GM23338 (cell line): ENCODE measurements at regions not wholly inside any gene's neighbourhood (a gene's known extent, or its start where the extent isn't known, plus 50 kb on each side); places are given as distances from the start of the nearest gene placed in this dataset.

Source experiments
- ATAC-seq: fragments of 200-7000 bp; cut with Tn5 transposase; 3 replicates; pipeline ENCODE4 v1.9.1; 2020
- DNase-seq: peaks from one replicate; pipeline ENCODE4 v3.0.0-alpha.2; 2015; ENCODE audit warnings: low spot score
- H2AFZ ChIP-seq: fragments of 200-600 bp; sonication (generic); 2 replicates; pipeline ENCODE4 v1.8.0; 2016; ENCODE audit warnings: antibody characterized with exemption, mild to moderate bottlenecking, moderate library complexity
- H3F3A ChIP-seq: fragments of 200-600 bp; sonication (generic); replicated peaks from 2 replicates; pipeline ENCODE4 v1.8.0; 2017; ENCODE audit warnings: antibody characterized with exemption, mixed run types, low read depth
- H3K27ac ChIP-seq: fragments of 200-600 bp; sonication (generic); 2 replicates; pipeline ENCODE4 v1.6.1; 2016; ENCODE audit warnings: low read depth
- H3K27me3 ChIP-seq: fragments of 200-600 bp; sonication (generic); 2 replicates; pipeline ENCODE4 v1.8.0; 2016; ENCODE audit warnings: mild to moderate bottlenecking, mixed run types, moderate library complexity; ENCODE audit not compliant: insufficient read depth
- H3K36me3 ChIP-seq: fragments of 200-600 bp; sonication (generic); 2 replicates; pipeline ENCODE4 v1.8.0; 2016; ENCODE audit warnings: mild to moderate bottlenecking; ENCODE audit not compliant: insufficient read depth
- H3K4me1 ChIP-seq: fragments of 200-600 bp; sonication (generic); 2 replicates; pipeline ENCODE4 v1.8.0; 2016; ENCODE audit warnings: mild to moderate bottlenecking, moderate library complexity; ENCODE audit not compliant: insufficient read depth
- H3K4me2 ChIP-seq: fragments of 200-600 bp; sonication (generic); 2 replicates; pipeline ENCODE4 v1.7.1; 2017; ENCODE audit warnings: mixed run types
- H3K4me3 ChIP-seq: fragments of 200-600 bp; sonication (generic); 2 replicates; pipeline ENCODE4 v1.6.1; 2016; ENCODE audit warnings: mixed run types
- H3K79me2 ChIP-seq: fragments of 200-600 bp; sonication (generic); replicated peaks from 2 replicates; pipeline ENCODE4 v1.8.0; 2017; ENCODE audit warnings: mild to moderate bottlenecking; ENCODE audit not compliant: insufficient read depth
- H3K9me2 ChIP-seq: fragments of 200-600 bp; sonication (generic); 2 replicates; pipeline ENCODE4 v1.8.0; 2017; ENCODE audit not compliant: insufficient read depth
- H4K20me1 ChIP-seq: fragments of 200-600 bp; sonication (generic); replicated peaks from 2 replicates; pipeline ENCODE4 v1.8.0; 2017; ENCODE audit warnings: mild to moderate bottlenecking; ENCODE audit not compliant: insufficient read depth
- H3K27ac Mint-ChIP-seq: 2 replicates; pipeline ENCODE4 v1.8.0; 2020; ENCODE audit warnings: inconsistent platforms, mild to moderate bottlenecking, moderate library complexity, mixed read lengths
- H3K27me3 Mint-ChIP-seq: 3 replicates; pipeline ENCODE4 v1.8.0; 2022; ENCODE audit warnings: low read depth, mild to moderate bottlenecking, moderate library complexity, mixed read lengths, inconsistent platforms; ENCODE audit not compliant: insufficient read depth, poor library complexity
- H3K36me3 Mint-ChIP-seq: 3 replicates; pipeline ENCODE4 v1.8.0; 2021; ENCODE audit warnings: low read depth, mild to moderate bottlenecking, inconsistent platforms, moderate library complexity, mixed read lengths
- H3K4me1 Mint-ChIP-seq: 3 replicates; pipeline ENCODE4 v1.8.0; 2020; ENCODE audit warnings: mild to moderate bottlenecking, inconsistent platforms, mixed read lengths
- H3K4me3 Mint-ChIP-seq: 3 replicates; pipeline ENCODE4 v1.8.0; 2021; ENCODE audit warnings: moderate library complexity, mild to moderate bottlenecking, inconsistent platforms, mixed read lengths
- H3K9me3 Mint-ChIP-seq: 3 replicates; pipeline ENCODE4 v1.8.0; 2020; ENCODE audit warnings: moderate library complexity, mild to moderate bottlenecking, inconsistent platforms, mixed read lengths
- CREB1 ChIP-seq: fragments of 250-450 bp; sonication (Bioruptor Pico); IDR thresholded peaks from 2 replicates; pipeline ENCODE4 v1.5.0; 2020; ENCODE audit warnings: low read depth, mild to moderate bottlenecking, moderate library complexity
- CTCF ChIP-seq, 2 experiments: fragments of 200-600 bp in 1 of 2; sonication (generic) in 1 of 2; conservative IDR thresholded peaks; 2 replicates each; pipeline versions ENCODE4 v1.5.1 to v1.6.1; 2016 to 2017; ENCODE audit warnings: antibody characterized with exemption in 2 of 2, low read depth in 2 of 2, mild to moderate bottlenecking in 2 of 2, moderate library complexity in 1 of 2
- ETS1 ChIP-seq: IDR thresholded peaks from 2 replicates; pipeline ENCODE4 v1.6.1; 2016; ENCODE audit warnings: antibody characterized with exemption
- EZH2 ChIP-seq: fragments of 200-600 bp; sonication (generic); IDR thresholded peaks from one replicate; pipeline ENCODE4 v1.8.0; 2017; ENCODE audit warnings: antibody characterized with exemption, mild to moderate bottlenecking, low read depth; ENCODE audit not compliant: unreplicated experiment
- EZH2phosphoT487 ChIP-seq: fragments of 200-600 bp; sonication (generic); IDR thresholded peaks from one replicate; pipeline ENCODE4 v1.8.1; 2018; ENCODE audit warnings: antibody characterized with exemption; ENCODE audit not compliant: unreplicated experiment
- JUNB ChIP-seq: IDR thresholded peaks from one replicate; pipeline ENCODE4 v1.6.1; 2016; ENCODE audit warnings: antibody characterized with exemption; ENCODE audit not compliant: unreplicated experiment
- NANOG ChIP-seq: IDR thresholded peaks from 2 replicates; pipeline ENCODE4 v1.6.1; 2016; ENCODE audit warnings: antibody characterized with exemption, borderline replicate concordance
- POLR2AphosphoS5 ChIP-seq: IDR thresholded peaks from 2 replicates; pipeline ENCODE4 v1.6.1; 2016; ENCODE audit warnings: antibody characterized with exemption, low read depth
- REST ChIP-seq: IDR thresholded peaks from one replicate; pipeline ENCODE4 v1.6.1; 2018; ENCODE audit warnings: antibody characterized with exemption; ENCODE audit not compliant: unreplicated experiment
- STAT1 ChIP-seq: IDR thresholded peaks from one replicate; pipeline ENCODE4 v1.6.1; 2016; ENCODE audit warnings: antibody characterized with exemption; ENCODE audit not compliant: unreplicated experiment
- ZNF114 ChIP-seq: fragments of 250-450 bp; sonication (Bioruptor Pico); IDR thresholded peaks from 2 replicates; pipeline ENCODE4 v1.5.0; 2020; ENCODE audit warnings: mild to moderate bottlenecking, moderate library complexity
- ZNF331 ChIP-seq: fragments of 250-450 bp; sonication (Bioruptor Pico); IDR thresholded peaks from 2 replicates; pipeline ENCODE4 v1.5.0; 2020; ENCODE audit warnings: low read depth, mild to moderate bottlenecking, moderate library complexity

GRCh38 chr13:109366525-109366924 lies 419.9 kb downstream of the IRS2 start:
- Mint-ChIP-seq H3K4me3 (no peak overlapping the region), H3K4me1 (peaks cover 12% of the 10 kb centered on the region), H3K27ac (no peak overlapping the region), H3K27me3 (peaks cover 4% of the 10 kb centered on the region), H3K9me3 (no peaks in the 10 kb centered on the region), H3K36me3 (no peaks in the 10 kb centered on the region)
- Histone ChIP-seq H3K4me3 (no peak overlapping the region), H3K27me3 (no peaks in the 10 kb centered on the region), H3K36me3 (no peaks in the 10 kb centered on the region), H3K27ac (no peak overlapping the region), H3K4me1 (no peaks in the 10 kb centered on the region), H3K9me2 (peaks cover 7% of the 10 kb centered on the region; the same call in 1 of the 2 replicates), H3K4me2 (no peak overlapping the region), H3K79me2 (no peaks in the 10 kb centered on the region), H3F3A (no peaks in the 10 kb centered on the region), H2AFZ (no peak overlapping the region), H4K20me1 (no peaks in the 10 kb centered on the region)
- ATAC-seq (no peak), DNase-seq (no peak)
- no peak for TF ChIP-seq ZNF114 (CRISPR knock-in tag)

- H3K4me1 ChIP-seq = no peaks in the 10 kb centered on the region
- no peaks in the 10 kb centered on the region for H4K20me1 ChIP-seq
- no peaks in the 10 kb centered on the region for H3F3A ChIP-seq
- peaks cover 2% of the 10 kb centered on the region for H3K27me3 Mint-ChIP-seq
- ATAC-seq = no peak
- no peak overlapping the region for H3K4me2 ChIP-seq
- H3K27me3 ChIP-seq = no peaks in the 10 kb centered on the region
- no peak for DNase-seq
- H3K36me3 Mint-ChIP-seq = no peaks in the 10 kb centered on the region
- H3K27ac Mint-ChIP-seq = no peak overlapping the region
- H3K79me2 ChIP-seq = no peaks in the 10 kb centered on the region
- no peak overlapping the region for H3K4me3 ChIP-seq
- no peak overlapping the region for H3K4me3 Mint-ChIP-seq
- no peak overlapping the region for H2AFZ ChIP-seq
- H3K36me3 ChIP-seq = no peaks in the 10 kb centered on the region
- H3K27ac ChIP-seq = no peak overlapping the region
- H3K9me3 Mint-ChIP-seq = no peaks in the 10 kb centered on the region
- H3K9me2 ChIP-seq = peaks cover 8% of the 10 kb centered on the region; the same call in 1 of the 2 replicates
- H3K4me1 Mint-ChIP-seq = peaks cover 3% of the 10 kb centered on the region; the same call in 1 of the 3 replicates
- TF ChIP-seq ZNF331 (CRISPR knock-in tag) (no peak), ZNF114 (CRISPR knock-in tag) (no peak), EZH2phosphoT487 (no peak), EZH2 (no peak), JUNB (no peak), ETS1 (no peak), CTCF (conservative IDR thresholded peaks at IDR 0.05; ENCODE audit: low read depth in 2 of 2) (no peak), STAT1 (no peak), POLR2AphosphoS5 (no peak), CREB1 (CRISPR knock-in tag) (no peak), REST (no peak), NANOG (no peak)
Observed at GRCh38 chr13:109363431-109363830, 423.0 kb downstream of the IRS2 start.
